H1 (cell line): ENCODE measurements at regions not wholly inside any gene's neighbourhood (a gene's known extent, or its start where the extent isn't known, plus 50 kb on each side); places are given as distances from the start of the nearest gene placed in this dataset.
"Not testable (repeated sequence)": the region's sequence is repeated elsewhere in the genome, so short reads cannot be mapped to it uniquely, and the experiment has no call there.

Experiments used
- CTCF ChIA-PET: fragments of 300-600 bp; sonication (Branson Sonifier 250); formaldehyde crosslinking; loops from one replicate; lab custom pipeline; 2021; ENCODE audit not compliant: partially characterized antibody; lab: Charles Lee
- POLR2A ChIA-PET: fragments of 300-600 bp; sonication (Branson Sonifier 250); formaldehyde crosslinking; loops from one replicate; lab custom pipeline; 2021; ENCODE audit warnings: inconsistent platforms; ENCODE audit not compliant: partially characterized antibody; lab: Charles Lee
- DNase-seq, 2 experiments: peaks; one replicate each; pipeline versions ENCODE4 v3.0.0 to v3.0.0-alpha.2; 2010 to 2022; ENCODE audit warnings: low spot score in 2 of 2, low read depth in 1 of 2, mixed read lengths in 1 of 2
- FAIRE-seq: peaks from 2 replicates; lab custom pipeline; 2011; peaks lifted over from hg19 to GRCh38; lab: Jason Lieb, UNC
- H2AFZ ChIP-seq: 2 replicates; pipeline ENCODE4 v1.8.1; 2012; ENCODE audit warnings: low read length, inconsistent platforms
- H2AK5ac ChIP-seq: 2 replicates; pipeline ENCODE4 v1.6.1; 2013; ENCODE audit warnings: low read depth, low read length
- H2BK120ac ChIP-seq: replicated peaks from 2 replicates; pipeline ENCODE3; 2013; ENCODE audit warnings: low read depth, low read length, inconsistent platforms
- H2BK12ac ChIP-seq: 2 replicates; pipeline ENCODE4 v1.6.1; 2013; ENCODE audit warnings: low read depth, low read length
- H2BK15ac ChIP-seq: 2 replicates; pipeline ENCODE4 v1.6.1; 2013; ENCODE audit warnings: low read length
- H2BK20ac ChIP-seq: 2 replicates; pipeline ENCODE4 v1.6.1; 2013; ENCODE audit warnings: low read length
- H2BK5ac ChIP-seq: 2 replicates; pipeline ENCODE4 v1.6.1; 2013; ENCODE audit warnings: low read depth, low read length
- H3K14ac ChIP-seq: 2 replicates; pipeline ENCODE4 v1.6.1; 2013; ENCODE audit warnings: inconsistent platforms; ENCODE audit not compliant: insufficient read length
- H3K18ac ChIP-seq: 2 replicates; pipeline ENCODE4 v1.6.1; 2013; ENCODE audit warnings: low read length; ENCODE audit errors: extremely low read depth
- H3K23ac ChIP-seq: 2 replicates; pipeline ENCODE4 v1.6.1; 2013; ENCODE audit warnings: inconsistent platforms; ENCODE audit not compliant: insufficient read length
- H3K23me2 ChIP-seq: 2 replicates; pipeline ENCODE4 v1.6.1; 2013; ENCODE audit warnings: low read depth, low read length
- H3K27ac ChIP-seq: 2 replicates; pipeline ENCODE4 v1.6.1; 2011; ENCODE audit warnings: low read depth, low read length, inconsistent platforms
- H3K27me3 ChIP-seq, 4 experiments: replicated peaks in 1 of 4; 1 replicate in 1 of 4; 2 replicates in 3 of 4; pipeline versions ENCODE4 v1.6.1 to v1.8.1; 2011 to 2013; ENCODE audit warnings: low read length in 3 of 4, mild to moderate bottlenecking in 3 of 4, inconsistent platforms in 2 of 4, mixed read lengths in 2 of 4, moderate library complexity in 1 of 4; ENCODE audit not compliant: control insufficient read depth in 3 of 4, insufficient read depth in 3 of 4; ENCODE audit errors: extremely low read depth in 1 of 4
- H3K36me3 ChIP-seq, 4 experiments: 2 replicates each; pipeline versions ENCODE4 v1.6.1 to v1.8.1; 2011 to 2013; ENCODE audit warnings: mild to moderate bottlenecking in 4 of 4, low read length in 3 of 4, moderate library complexity in 2 of 4, control low read depth in 1 of 4, inconsistent platforms in 1 of 4; ENCODE audit not compliant: insufficient read depth in 4 of 4, control insufficient read depth in 2 of 4
- H3K4ac ChIP-seq: replicated peaks from 2 replicates; pipeline ENCODE3; 2013; ENCODE audit warnings: low read length, low read depth, mixed read lengths, inconsistent platforms; ENCODE audit not compliant: insufficient read length
- H3K4me1 ChIP-seq, 4 experiments: replicated peaks in 1 of 4; 1 replicate in 1 of 4; 2 replicates in 3 of 4; pipeline versions ENCODE4 v1.6.1 to v1.8.1; 2011 to 2013; ENCODE audit warnings: low read length in 3 of 4, inconsistent platforms in 2 of 4, mixed read lengths in 1 of 4; ENCODE audit not compliant: insufficient read depth in 4 of 4, control insufficient read depth in 3 of 4
- H3K4me2 ChIP-seq, 2 experiments: 2 replicates each; pipeline versions ENCODE4 v1.6.1 to v1.8.1; 2011 to 2013; ENCODE audit warnings: low read depth in 2 of 2, low read length in 2 of 2, control low read depth in 1 of 2, inconsistent platforms in 1 of 2, mild to moderate bottlenecking in 1 of 2; ENCODE audit not compliant: insufficient read depth in 1 of 2
- H3K4me3 ChIP-seq, 4 experiments: fragments of 200-600, 300-600 bp in 1 of 4; sonication (generic), shearing (Covaris generic), sonication (Bioruptor Twin) in 1 of 4; 2 replicates each; pipeline versions ENCODE4 v1.5.1 to v1.8.1; 2011 to 2016; ENCODE audit warnings: low read length in 4 of 4, low read depth in 3 of 4, control low read depth in 2 of 4, inconsistent platforms in 2 of 4, mild to moderate bottlenecking in 2 of 4, mixed read lengths in 1 of 4, moderate library complexity in 1 of 4; ENCODE audit not compliant: insufficient read depth in 2 of 4; ENCODE audit errors: extremely low read depth in 1 of 4
- H3K56ac ChIP-seq: replicated peaks from 2 replicates; pipeline ENCODE3; 2013; ENCODE audit warnings: low read depth, mild to moderate bottlenecking, mixed read lengths, low read length, inconsistent platforms; ENCODE audit not compliant: insufficient read length
- H3K79me1 ChIP-seq: 2 replicates; pipeline ENCODE4 v1.6.1; 2013; ENCODE audit warnings: low read depth, low read length, control low read depth
- H3K79me2 ChIP-seq, 2 experiments: 2 replicates each; pipeline versions ENCODE4 v1.6.1 to v1.8.1; 2012 to 2013; ENCODE audit warnings: low read length in 2 of 2, mild to moderate bottlenecking in 2 of 2, inconsistent platforms in 1 of 2; ENCODE audit not compliant: insufficient read depth in 2 of 2, control insufficient read depth in 1 of 2
- H3K9ac ChIP-seq, 4 experiments: replicated peaks in 1 of 4; 1 replicate in 1 of 4; 2 replicates in 3 of 4; pipeline versions ENCODE4 v1.6.1 to v1.8.1; 2011 to 2013; ENCODE audit warnings: low read depth in 3 of 4, low read length in 3 of 4, control low read depth in 2 of 4, mild to moderate bottlenecking in 2 of 4, moderate library complexity in 2 of 4, inconsistent platforms in 1 of 4; ENCODE audit errors: extremely low read depth in 1 of 4
- H3K9me3 ChIP-seq, 2 experiments: 2 replicates each; pipeline versions ENCODE4 v1.6.1 to v1.8.1; 2012 to 2013; ENCODE audit warnings: mild to moderate bottlenecking in 2 of 2, moderate library complexity in 2 of 2, control low read depth in 1 of 2, inconsistent platforms in 1 of 2, low read depth in 1 of 2, low read length in 1 of 2, mixed read lengths in 1 of 2; ENCODE audit not compliant: insufficient read depth in 2 of 2
- H4K20me1 ChIP-seq, 2 experiments: replicated peaks in 1 of 2; 2 replicates each; pipeline versions ENCODE3 to v1.8.1; 2011 to 2013; ENCODE audit warnings: inconsistent platforms in 2 of 2, low read length in 2 of 2, mild to moderate bottlenecking in 1 of 2; ENCODE audit not compliant: insufficient read depth in 2 of 2, control insufficient read depth in 1 of 2
- H4K5ac ChIP-seq: 2 replicates; pipeline ENCODE4 v1.6.1; 2013; ENCODE audit warnings: low read length, low read depth, mixed read lengths, inconsistent platforms; ENCODE audit not compliant: insufficient read length
- H4K8ac ChIP-seq: 2 replicates; pipeline ENCODE4 v1.8.0; 2013; ENCODE audit warnings: mild to moderate bottlenecking, moderate library complexity, low read length, inconsistent platforms; ENCODE audit not compliant: insufficient read depth; ENCODE audit errors: extremely low read depth
- H4K91ac ChIP-seq: replicated peaks from 2 replicates; pipeline ENCODE3; 2013; ENCODE audit warnings: low read length, mixed read lengths, inconsistent platforms; ENCODE audit not compliant: insufficient read length
- WGBS, 2 experiments: shearing (Covaris generic) in 1 of 2; methylation state at CpG; one replicate each; pipeline versions ENCODE4 v1.1.6 to v1.1.7; 2013 to 2015; ENCODE audit warnings: low lambda C conversion rate in 2 of 2, mixed read lengths in 2 of 2, inconsistent platforms in 1 of 2, low coverage in 1 of 2, missing lambda C conversion rate in 1 of 2; ENCODE audit not compliant: insufficient replicate concordance in 2 of 2, insufficient coverage in 1 of 2, insufficient read length in 1 of 2; ENCODE audit errors: extremely low coverage in 1 of 2, missing lambda C conversion rate in 1 of 2; 5-methylcytosine and 5-hydroxymethylcytosine counted together

DNA sequence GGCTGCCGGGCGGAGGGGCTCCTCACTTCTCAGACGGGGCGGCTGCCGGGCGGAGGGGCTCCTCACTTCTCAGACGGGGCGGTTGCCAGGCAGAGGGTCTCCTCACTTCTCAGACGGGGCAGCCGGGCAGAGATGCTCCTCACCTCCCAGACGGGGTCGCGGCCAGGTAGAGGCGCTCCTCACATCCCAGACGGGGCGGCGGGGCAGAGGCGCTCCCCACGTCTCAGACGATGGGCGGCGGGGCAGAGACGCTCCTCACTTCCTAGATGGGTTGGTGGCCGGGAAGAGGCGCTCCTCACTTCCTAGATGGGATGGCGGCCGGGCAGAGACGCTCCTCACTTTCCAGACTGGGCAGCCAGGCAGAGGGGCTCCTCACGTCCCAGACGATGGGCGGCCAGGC, 91.7 kb upstream of the ANK2 start:
- H3K4me3 ChIP-seq, H2AK5ac ChIP-seq, H3K23ac ChIP-seq, H2BK12ac ChIP-seq, H3K27ac ChIP-seq, H4K20me1 ChIP-seq, H3K9me3 ChIP-seq, H2BK5ac ChIP-seq, H2AFZ ChIP-seq, CTCF ChIA-PET, H2BK15ac ChIP-seq, H2BK120ac ChIP-seq, H2BK20ac ChIP-seq, H4K8ac ChIP-seq, H4K91ac ChIP-seq, H3K27me3 ChIP-seq, H3K23me2 ChIP-seq, H3K9ac ChIP-seq, H3K4ac ChIP-seq, H3K14ac ChIP-seq, H3K4me2 ChIP-seq, POLR2A ChIA-PET, DNase-seq, H3K79me1 ChIP-seq, H3K4me1 ChIP-seq, H4K5ac ChIP-seq, FAIRE-seq, H3K18ac ChIP-seq, H3K56ac ChIP-seq, H3K79me2 ChIP-seq, H3K36me3 ChIP-seq: not testable (repeated sequence)
- WGBS, 2 experiments: no CpG with 5 or more reads among the region's 31 CpGs
